ENCODE measurements at regions not wholly inside any gene's neighbourhood (a gene's known extent, or its start where the extent isn't known, plus 50 kb on each side); places are given as distances from the start of the nearest gene placed in this dataset.

DNA sequence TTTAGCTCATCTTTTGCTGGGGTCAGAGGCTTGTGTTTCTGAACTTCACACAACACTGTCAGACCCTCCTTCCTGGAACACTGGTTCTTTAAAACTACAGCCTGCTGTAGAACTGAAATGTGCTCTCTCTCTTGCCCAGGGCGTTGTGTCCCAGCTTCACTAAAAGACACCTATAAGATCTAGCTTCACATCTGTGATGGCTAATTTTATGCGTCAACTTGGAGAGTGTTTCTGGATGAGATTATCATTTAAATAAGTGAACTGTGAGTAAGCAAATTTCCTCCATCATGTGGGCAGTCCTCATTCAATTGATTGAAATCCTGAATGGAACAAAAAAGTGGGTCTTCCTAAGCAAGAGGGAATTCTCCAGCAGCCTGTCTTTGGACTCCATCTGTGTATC lies 140.3 kb downstream of the OSR1 start (continued):
- TF ChIP-seq, protein P1, sequence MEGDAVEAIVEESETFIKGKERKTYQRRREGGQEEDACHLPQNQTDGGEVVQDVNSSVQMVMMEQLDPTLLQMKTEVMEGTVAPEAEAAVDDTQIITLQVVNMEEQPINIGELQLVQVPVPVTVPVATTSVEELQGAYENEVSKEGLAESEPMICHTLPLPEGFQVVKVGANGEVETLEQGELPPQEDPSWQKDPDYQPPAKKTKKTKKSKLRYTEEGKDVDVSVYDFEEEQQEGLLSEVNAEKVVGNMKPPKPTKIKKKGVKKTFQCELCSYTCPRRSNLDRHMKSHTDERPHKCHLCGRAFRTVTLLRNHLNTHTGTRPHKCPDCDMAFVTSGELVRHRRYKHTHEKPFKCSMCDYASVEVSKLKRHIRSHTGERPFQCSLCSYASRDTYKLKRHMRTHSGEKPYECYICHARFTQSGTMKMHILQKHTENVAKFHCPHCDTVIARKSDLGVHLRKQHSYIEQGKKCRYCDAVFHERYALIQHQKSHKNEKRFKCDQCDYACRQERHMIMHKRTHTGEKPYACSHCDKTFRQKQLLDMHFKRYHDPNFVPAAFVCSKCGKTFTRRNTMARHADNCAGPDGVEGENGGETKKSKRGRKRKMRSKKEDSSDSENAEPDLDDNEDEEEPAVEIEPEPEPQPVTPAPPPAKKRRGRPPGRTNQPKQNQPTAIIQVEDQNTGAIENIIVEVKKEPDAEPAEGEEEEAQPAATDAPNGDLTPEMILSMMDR (IDR thresholded peaks at IDR 0.05; ENCODE audit: low read depth, low read length, missing input control) = no peak
- TF ChIP-seq, protein P2, sequence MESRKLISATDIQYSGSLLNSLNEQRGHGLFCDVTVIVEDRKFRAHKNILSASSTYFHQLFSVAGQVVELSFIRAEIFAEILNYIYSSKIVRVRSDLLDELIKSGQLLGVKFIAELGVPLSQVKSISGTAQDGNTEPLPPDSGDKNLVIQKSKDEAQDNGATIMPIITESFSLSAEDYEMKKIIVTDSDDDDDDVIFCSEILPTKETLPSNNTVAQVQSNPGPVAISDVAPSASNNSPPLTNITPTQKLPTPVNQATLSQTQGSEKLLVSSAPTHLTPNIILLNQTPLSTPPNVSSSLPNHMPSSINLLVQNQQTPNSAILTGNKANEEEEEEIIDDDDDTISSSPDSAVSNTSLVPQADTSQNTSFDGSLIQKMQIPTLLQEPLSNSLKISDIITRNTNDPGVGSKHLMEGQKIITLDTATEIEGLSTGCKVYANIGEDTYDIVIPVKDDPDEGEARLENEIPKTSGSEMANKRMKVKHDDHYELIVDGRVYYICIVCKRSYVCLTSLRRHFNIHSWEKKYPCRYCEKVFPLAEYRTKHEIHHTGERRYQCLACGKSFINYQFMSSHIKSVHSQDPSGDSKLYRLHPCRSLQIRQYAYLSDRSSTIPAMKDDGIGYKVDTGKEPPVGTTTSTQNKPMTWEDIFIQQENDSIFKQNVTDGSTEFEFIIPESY (IDR thresholded peaks at IDR 0.05) = no peak
- TF ChIP-seq FOXA1 (IDR thresholded peaks at IDR 0.05) (no peak), TAF1 (conservative IDR thresholded peaks at IDR 0.05) (no peak)

DNA sequence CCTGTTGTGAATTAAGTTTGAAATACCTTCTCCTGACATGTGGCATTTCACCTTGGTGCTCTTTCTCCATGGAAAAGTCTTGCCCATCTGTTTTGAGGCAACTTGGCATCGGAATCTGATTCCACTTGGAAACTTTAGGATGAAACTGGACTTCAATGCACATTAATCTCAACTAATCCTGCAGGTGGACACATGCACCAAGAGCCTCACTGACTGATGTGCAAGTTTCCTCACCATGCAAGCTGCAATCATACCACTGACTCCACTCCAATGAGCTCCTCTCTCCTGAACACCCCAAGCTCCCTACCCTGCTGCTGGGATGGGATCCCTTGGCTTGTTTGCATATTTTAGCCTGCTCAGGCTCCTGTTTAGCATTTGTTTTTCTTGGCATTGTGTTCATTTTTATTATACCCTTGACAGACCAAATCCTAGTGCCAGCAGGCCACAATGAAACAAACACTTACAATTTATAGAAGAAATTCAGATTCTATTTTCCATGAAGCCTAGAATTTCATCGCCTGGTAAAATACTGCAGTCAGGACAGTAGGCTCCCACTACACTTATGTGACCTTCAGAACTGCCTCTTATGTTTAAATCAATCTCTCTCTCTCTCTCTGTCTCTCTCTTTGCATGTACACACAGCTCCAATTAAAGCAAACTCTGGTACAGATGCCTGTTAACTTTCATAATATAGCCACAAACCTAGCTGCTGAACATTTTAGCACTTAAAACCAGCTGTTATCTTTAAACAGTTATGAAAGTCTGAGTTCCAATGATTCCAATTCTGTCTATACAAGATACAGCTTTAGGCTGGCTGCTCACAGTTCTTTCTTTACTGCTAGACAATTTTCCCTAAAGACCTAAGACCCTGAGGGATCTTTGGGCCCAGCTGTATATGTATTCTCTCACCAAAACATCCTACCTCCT lies 141.5 kb downstream of the OSR1 start:
- no peak overlapping the region for H3K9ac ChIP-seq (ENCODE audit: low read depth in 1 of 2, low read length in 2 of 2)
- H3K9me3 ChIP-seq (ENCODE audit: control insufficient read depth in 4 of 4, low read length in 3 of 4) = no peaks in the 10 kb centered on the region
- TF ChIP-seq RAD21 (IDR thresholded peaks at IDR 0.05) (no peak), FOXA2 (IDR thresholded peaks at IDR 0.05) (no peak), HNF4A (conservative IDR thresholded peaks at IDR 0.05) (no peak), JUND (IDR thresholded peaks at IDR 0.05) (no peak)
- TF ChIP-seq, protein P3, sequence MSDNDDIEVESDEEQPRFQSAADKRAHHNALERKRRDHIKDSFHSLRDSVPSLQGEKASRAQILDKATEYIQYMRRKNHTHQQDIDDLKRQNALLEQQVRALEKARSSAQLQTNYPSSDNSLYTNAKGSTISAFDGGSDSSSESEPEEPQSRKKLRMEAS (IDR thresholded peaks at IDR 0.05) = no peak
- TF ChIP-seq, protein P4, sequence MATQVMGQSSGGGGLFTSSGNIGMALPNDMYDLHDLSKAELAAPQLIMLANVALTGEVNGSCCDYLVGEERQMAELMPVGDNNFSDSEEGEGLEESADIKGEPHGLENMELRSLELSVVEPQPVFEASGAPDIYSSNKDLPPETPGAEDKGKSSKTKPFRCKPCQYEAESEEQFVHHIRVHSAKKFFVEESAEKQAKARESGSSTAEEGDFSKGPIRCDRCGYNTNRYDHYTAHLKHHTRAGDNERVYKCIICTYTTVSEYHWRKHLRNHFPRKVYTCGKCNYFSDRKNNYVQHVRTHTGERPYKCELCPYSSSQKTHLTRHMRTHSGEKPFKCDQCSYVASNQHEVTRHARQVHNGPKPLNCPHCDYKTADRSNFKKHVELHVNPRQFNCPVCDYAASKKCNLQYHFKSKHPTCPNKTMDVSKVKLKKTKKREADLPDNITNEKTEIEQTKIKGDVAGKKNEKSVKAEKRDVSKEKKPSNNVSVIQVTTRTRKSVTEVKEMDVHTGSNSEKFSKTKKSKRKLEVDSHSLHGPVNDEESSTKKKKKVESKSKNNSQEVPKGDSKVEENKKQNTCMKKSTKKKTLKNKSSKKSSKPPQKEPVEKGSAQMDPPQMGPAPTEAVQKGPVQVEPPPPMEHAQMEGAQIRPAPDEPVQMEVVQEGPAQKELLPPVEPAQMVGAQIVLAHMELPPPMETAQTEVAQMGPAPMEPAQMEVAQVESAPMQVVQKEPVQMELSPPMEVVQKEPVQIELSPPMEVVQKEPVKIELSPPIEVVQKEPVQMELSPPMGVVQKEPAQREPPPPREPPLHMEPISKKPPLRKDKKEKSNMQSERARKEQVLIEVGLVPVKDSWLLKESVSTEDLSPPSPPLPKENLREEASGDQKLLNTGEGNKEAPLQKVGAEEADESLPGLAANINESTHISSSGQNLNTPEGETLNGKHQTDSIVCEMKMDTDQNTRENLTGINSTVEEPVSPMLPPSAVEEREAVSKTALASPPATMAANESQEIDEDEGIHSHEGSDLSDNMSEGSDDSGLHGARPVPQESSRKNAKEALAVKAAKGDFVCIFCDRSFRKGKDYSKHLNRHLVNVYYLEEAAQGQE (IDR thresholded peaks at IDR 0.05) = no peak
- TF ChIP-seq, protein P1 (IDR thresholded peaks at IDR 0.05; ENCODE audit: low read depth, low read length, missing input control) = no peak
- no peaks in the 10 kb centered on the region for H3K36me3 ChIP-seq (ENCODE audit: control insufficient read depth in 4 of 4, insufficient read depth in 3 of 4, low read depth in 1 of 4, low read length in 3 of 4)
- no peak overlapping the region for H3K27ac ChIP-seq (ENCODE audit: low read depth in 1 of 2, low read length in 2 of 2)
- H3K4me3 ChIP-seq (ENCODE audit: low read depth in 1 of 3, low read length in 3 of 3) = no peak overlapping the region
- H3K4me1 ChIP-seq (ENCODE audit: control insufficient read depth in 4 of 4, insufficient read depth in 4 of 4, low read length in 3 of 4) = no peaks in the 10 kb centered on the region
- DNase-seq (ENCODE audit: low spot score) = no peak
- WGBS = 96% methylated on average over 2 of the region's 2 CpGs
- H3K27me3 ChIP-seq (ENCODE audit: control insufficient read depth in 4 of 4, insufficient read depth in 4 of 4, low read length in 3 of 4) = no peaks in the 10 kb centered on the region

Data from liver (tissue), 8 donors.